HL-60 (cell line): ENCODE measurements at regions not wholly inside any gene's neighbourhood (a gene's known extent, or its start where the extent isn't known, plus 50 kb on each side); places are given as distances from the start of the nearest gene placed in this dataset.

ENCODE experiments used
- DNase-seq, 2 experiments: peaks; one replicate each; pipeline ENCODE4 v3.0.0-alpha.2; 2010 to 2020; ENCODE audit warnings: low read depth in 1 of 2, low spot score in 1 of 2
- H3K27ac ChIP-seq: fragments of 250-450 bp; sonication (Bioruptor Pico); replicated peaks from 2 replicates; pipeline ENCODE4 v1.5.1; 2020; ENCODE audit warnings: mild to moderate bottlenecking, moderate library complexity
- H3K27me3 ChIP-seq: fragments of 250-450 bp; sonication (Bioruptor Pico); 2 replicates; pipeline ENCODE4 v1.5.1; 2021; ENCODE audit warnings: mild to moderate bottlenecking, moderate library complexity; ENCODE audit not compliant: insufficient read depth, poor library complexity, severe bottlenecking
- H3K4me3 ChIP-seq: replicated peaks from 2 replicates; pipeline ENCODE4 v1.5.1; 2011; ENCODE audit warnings: mild to moderate bottlenecking, control low read depth, low read length; ENCODE audit not compliant: insufficient read depth
- GABPA ChIP-seq: IDR thresholded peaks from 2 replicates; pipeline ENCODE4 v1.6.1; 2012; ENCODE audit warnings: low read depth
- POLR2AphosphoS5 ChIP-seq: IDR thresholded peaks from 2 replicates; pipeline ENCODE4 v1.6.1; 2012; ENCODE audit warnings: low read depth
- REST ChIP-seq: IDR thresholded peaks from 2 replicates; pipeline ENCODE4 v1.6.1; 2012; ENCODE audit warnings: low read depth; ENCODE audit not compliant: insufficient replicate concordance
- SPI1 ChIP-seq: IDR thresholded peaks from 2 replicates; pipeline ENCODE4 v1.6.1; 2012; ENCODE audit warnings: low read depth, mild to moderate bottlenecking, borderline replicate concordance
- TF ChIP-seq, protein P1 (sequence below): IDR thresholded peaks from one replicate; pipeline ENCODE4 v1.5.1; 2011; ENCODE audit warnings: low read length, control low read depth, inconsistent platforms; ENCODE audit not compliant: insufficient read depth

GRCh38 chr6:149263321-149263720, 54.2 kb upstream of the TAB2 start:
- Histone ChIP-seq H3K4me3 (no peak overlapping the region), H3K27ac (no peak overlapping the region), H3K27me3 (no peaks in the 10 kb centered on the region)
- no peak for DNase-seq
- no peak for TF ChIP-seq POLR2AphosphoS5
- TF ChIP-seq SPI1: no peak
- TF ChIP-seq, protein P1, sequence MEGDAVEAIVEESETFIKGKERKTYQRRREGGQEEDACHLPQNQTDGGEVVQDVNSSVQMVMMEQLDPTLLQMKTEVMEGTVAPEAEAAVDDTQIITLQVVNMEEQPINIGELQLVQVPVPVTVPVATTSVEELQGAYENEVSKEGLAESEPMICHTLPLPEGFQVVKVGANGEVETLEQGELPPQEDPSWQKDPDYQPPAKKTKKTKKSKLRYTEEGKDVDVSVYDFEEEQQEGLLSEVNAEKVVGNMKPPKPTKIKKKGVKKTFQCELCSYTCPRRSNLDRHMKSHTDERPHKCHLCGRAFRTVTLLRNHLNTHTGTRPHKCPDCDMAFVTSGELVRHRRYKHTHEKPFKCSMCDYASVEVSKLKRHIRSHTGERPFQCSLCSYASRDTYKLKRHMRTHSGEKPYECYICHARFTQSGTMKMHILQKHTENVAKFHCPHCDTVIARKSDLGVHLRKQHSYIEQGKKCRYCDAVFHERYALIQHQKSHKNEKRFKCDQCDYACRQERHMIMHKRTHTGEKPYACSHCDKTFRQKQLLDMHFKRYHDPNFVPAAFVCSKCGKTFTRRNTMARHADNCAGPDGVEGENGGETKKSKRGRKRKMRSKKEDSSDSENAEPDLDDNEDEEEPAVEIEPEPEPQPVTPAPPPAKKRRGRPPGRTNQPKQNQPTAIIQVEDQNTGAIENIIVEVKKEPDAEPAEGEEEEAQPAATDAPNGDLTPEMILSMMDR: no peak
- TF ChIP-seq REST: no peak
- no peak for TF ChIP-seq GABPA

- Histone ChIP-seq H3K27me3 (no peaks in the 10 kb centered on the region), H3K27ac (no peak overlapping the region), H3K4me3 (no peak overlapping the region)
Measured at GRCh38 chr6:149264629-149265028, 52.9 kb upstream of the TAB2 start.

DNA sequence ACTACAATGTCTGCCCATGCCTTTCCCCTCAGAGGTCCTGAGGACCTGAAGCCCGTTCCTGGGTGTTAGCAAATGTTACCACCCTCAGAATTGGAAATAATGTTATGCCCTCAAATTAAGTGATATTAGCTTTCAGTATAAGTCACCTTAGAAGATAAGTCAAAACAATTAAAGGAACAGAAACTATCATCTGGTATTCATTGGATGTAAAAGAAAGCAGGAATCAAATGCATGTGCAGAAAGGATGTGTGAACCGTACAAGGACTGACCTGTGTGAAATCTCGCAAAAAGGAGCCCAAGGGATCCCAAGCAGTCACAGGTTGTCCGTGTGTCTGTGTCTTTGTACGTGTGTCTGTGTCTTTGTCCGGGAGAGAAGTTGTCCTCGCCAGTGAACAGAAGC, 51.6 kb upstream of the TAB2 start:
- no peak for DNase-seq
- H3K4me3 ChIP-seq: no peak overlapping the region
- TF ChIP-seq, protein P1: no peak
- TF ChIP-seq SPI1 (no peak), REST (no peak), POLR2AphosphoS5 (no peak), GABPA (no peak)
- H3K27me3 ChIP-seq: no peaks in the 10 kb centered on the region
- no peak overlapping the region for H3K27ac ChIP-seq

More at GRCh38 chr6:149264629-149265028, 52.9 kb upstream of the TAB2 start:
- DNase-seq: no peak
- TF ChIP-seq SPI1 (no peak), POLR2AphosphoS5 (no peak), REST (no peak)
- TF ChIP-seq, protein P1: no peak
